ENCODE measurements at regions not wholly inside any gene's neighbourhood (a gene's known extent, or its start where the extent isn't known, plus 50 kb on each side); places are given as distances from the start of the nearest gene placed in this dataset.

GRCh38 chr2:72051971-72052505 lies 95.6 kb downstream of the CYP26B1 start (continued):
- TF ChIP-seq, protein P1, sequence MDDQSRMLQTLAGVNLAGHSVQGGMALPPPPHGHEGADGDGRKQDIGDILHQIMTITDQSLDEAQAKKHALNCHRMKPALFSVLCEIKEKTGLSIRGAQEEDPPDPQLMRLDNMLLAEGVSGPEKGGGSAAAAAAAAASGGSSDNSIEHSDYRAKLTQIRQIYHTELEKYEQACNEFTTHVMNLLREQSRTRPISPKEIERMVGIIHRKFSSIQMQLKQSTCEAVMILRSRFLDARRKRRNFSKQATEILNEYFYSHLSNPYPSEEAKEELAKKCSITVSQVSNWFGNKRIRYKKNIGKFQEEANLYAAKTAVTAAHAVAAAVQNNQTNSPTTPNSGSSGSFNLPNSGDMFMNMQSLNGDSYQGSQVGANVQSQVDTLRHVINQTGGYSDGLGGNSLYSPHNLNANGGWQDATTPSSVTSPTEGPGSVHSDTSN (IDR thresholded peaks at IDR 0.05): no peak
- no peak for TF ChIP-seq RCOR1 (IDR thresholded peaks at IDR 0.05; ENCODE audit: low read length)

- Histone ChIP-seq H3K4me1 (ENCODE audit: control insufficient read depth in 1 of 2, insufficient read depth in 2 of 2, low read depth in 1 of 2, low read length in 1 of 2) (no peaks in the 10 kb centered on the region), H3F3A (replicated peaks; ENCODE audit: insufficient read depth) (no peaks in the 10 kb centered on the region), H3K9me2 (no peaks in the 10 kb centered on the region), H3K4me2 (no peak overlapping the region), H2AFZ (ENCODE audit: low read depth) (no peak overlapping the region), H3K79me2 (ENCODE audit: insufficient read depth) (no peaks in the 10 kb centered on the region), H3K27me3 (ENCODE audit: insufficient read depth) (no peaks in the 10 kb centered on the region), H3K27ac (ENCODE audit: low read depth in 2 of 2, low read length in 1 of 2) (no peak overlapping the region), H4K20me1 (ENCODE audit: insufficient read depth) (no peaks in the 10 kb centered on the region), H3K9me3 (peaks cover 10% of the 10 kb centered on the region; the same call in 1 of the 2 replicates), H3K9ac (no peak overlapping the region), H3K36me3 (replicated peaks in 1 of 2; ENCODE audit: control insufficient read depth in 1 of 2, insufficient read depth in 2 of 2, low read length in 1 of 2) (no peaks in the 10 kb centered on the region), H3K4me3 (ENCODE audit: low read depth in 2 of 2, low read length in 1 of 2) (no peak overlapping the region)
- ChIA-PET POLR2A (no interaction called here), CTCF (interaction anchor here (1.1 kb wide), 1 partner anchor 528 kb away, joined by 3 read pairs; no protein-coding TSS in a partner anchor)
- 30% methylated on average over 2 of the region's 2 CpGs for WGBS (ENCODE audit: low lambda C conversion rate)
- TF ChIP-seq, protein P2, sequence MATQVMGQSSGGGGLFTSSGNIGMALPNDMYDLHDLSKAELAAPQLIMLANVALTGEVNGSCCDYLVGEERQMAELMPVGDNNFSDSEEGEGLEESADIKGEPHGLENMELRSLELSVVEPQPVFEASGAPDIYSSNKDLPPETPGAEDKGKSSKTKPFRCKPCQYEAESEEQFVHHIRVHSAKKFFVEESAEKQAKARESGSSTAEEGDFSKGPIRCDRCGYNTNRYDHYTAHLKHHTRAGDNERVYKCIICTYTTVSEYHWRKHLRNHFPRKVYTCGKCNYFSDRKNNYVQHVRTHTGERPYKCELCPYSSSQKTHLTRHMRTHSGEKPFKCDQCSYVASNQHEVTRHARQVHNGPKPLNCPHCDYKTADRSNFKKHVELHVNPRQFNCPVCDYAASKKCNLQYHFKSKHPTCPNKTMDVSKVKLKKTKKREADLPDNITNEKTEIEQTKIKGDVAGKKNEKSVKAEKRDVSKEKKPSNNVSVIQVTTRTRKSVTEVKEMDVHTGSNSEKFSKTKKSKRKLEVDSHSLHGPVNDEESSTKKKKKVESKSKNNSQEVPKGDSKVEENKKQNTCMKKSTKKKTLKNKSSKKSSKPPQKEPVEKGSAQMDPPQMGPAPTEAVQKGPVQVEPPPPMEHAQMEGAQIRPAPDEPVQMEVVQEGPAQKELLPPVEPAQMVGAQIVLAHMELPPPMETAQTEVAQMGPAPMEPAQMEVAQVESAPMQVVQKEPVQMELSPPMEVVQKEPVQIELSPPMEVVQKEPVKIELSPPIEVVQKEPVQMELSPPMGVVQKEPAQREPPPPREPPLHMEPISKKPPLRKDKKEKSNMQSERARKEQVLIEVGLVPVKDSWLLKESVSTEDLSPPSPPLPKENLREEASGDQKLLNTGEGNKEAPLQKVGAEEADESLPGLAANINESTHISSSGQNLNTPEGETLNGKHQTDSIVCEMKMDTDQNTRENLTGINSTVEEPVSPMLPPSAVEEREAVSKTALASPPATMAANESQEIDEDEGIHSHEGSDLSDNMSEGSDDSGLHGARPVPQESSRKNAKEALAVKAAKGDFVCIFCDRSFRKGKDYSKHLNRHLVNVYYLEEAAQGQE (IDR thresholded peaks at IDR 0.05; ENCODE audit: low read depth, low read length): no peak
- DNase-seq: no peak
Measured at GRCh38 chr2:72051204-72051603, 96.5 kb downstream of the CYP26B1 start.

GRCh38 chr2:72050734-72051133 lies 96.9 kb downstream of the CYP26B1 start:
- Histone ChIP-seq H3K27me3 (ENCODE audit: insufficient read depth) (no peaks in the 10 kb centered on the region), H3K9me3 (peaks cover 10% of the 10 kb centered on the region; the same call in 1 of the 2 replicates), H3K9me2 (no peaks in the 10 kb centered on the region), H4K20me1 (ENCODE audit: insufficient read depth) (no peaks in the 10 kb centered on the region), H3K4me3 (ENCODE audit: low read depth in 2 of 2, low read length in 1 of 2) (no peak overlapping the region), H3K4me1 (ENCODE audit: control insufficient read depth in 1 of 2, insufficient read depth in 2 of 2, low read depth in 1 of 2, low read length in 1 of 2) (no peaks in the 10 kb centered on the region), H3F3A (replicated peaks; ENCODE audit: insufficient read depth) (no peaks in the 10 kb centered on the region), H3K4me2 (no peak overlapping the region), H3K9ac (no peak overlapping the region), H3K79me2 (ENCODE audit: insufficient read depth) (no peaks in the 10 kb centered on the region), H2AFZ (ENCODE audit: low read depth) (no peak overlapping the region), H3K36me3 (replicated peaks in 1 of 2; ENCODE audit: control insufficient read depth in 1 of 2, insufficient read depth in 2 of 2, low read length in 1 of 2) (no peaks in the 10 kb centered on the region), H3K27ac (ENCODE audit: low read depth in 2 of 2, low read length in 1 of 2) (no peak overlapping the region)
- CTCF ChIA-PET: no interaction called here
- WGBS (ENCODE audit: low lambda C conversion rate): 30% methylated on average over 2 of the region's 2 CpGs
- POLR2A ChIA-PET: no interaction called here
- no peak for DNase-seq
- TF ChIP-seq CHD2 (IDR thresholded peaks at IDR 0.05; ENCODE audit: low read length, partially characterized antibody) (no peak), POLR2AphosphoS5 (IDR thresholded peaks at IDR 0.05; ENCODE audit: low read depth, low read length) (no peak), GABPA (IDR thresholded peaks at IDR 0.05; ENCODE audit: low read depth) (no peak), NRF1 (IDR thresholded peaks at IDR 0.05; ENCODE audit: low read depth, low read length) (no peak), MAX (IDR thresholded peaks at IDR 0.05; ENCODE audit: low read depth) (no peak), TEAD4 (IDR thresholded peaks at IDR 0.05; ENCODE audit: borderline replicate concordance, insufficient read depth) (no peak), JUND (IDR thresholded peaks at IDR 0.05) (no peak), RCOR1 (IDR thresholded peaks at IDR 0.05; ENCODE audit: low read length) (no peak), USF2 (IDR thresholded peaks at IDR 0.05; ENCODE audit: borderline replicate concordance, low read depth, low read length) (no peak), MEF2A (IDR thresholded peaks at IDR 0.05; ENCODE audit: borderline replicate concordance, low read depth) (no peak), RXRA (IDR thresholded peaks at IDR 0.05; ENCODE audit: borderline replicate concordance, low read depth) (no peak), SIN3A (IDR thresholded peaks at IDR 0.05; ENCODE audit: borderline replicate concordance, low read depth, low read length) (no peak)
- TF ChIP-seq, protein P3, sequence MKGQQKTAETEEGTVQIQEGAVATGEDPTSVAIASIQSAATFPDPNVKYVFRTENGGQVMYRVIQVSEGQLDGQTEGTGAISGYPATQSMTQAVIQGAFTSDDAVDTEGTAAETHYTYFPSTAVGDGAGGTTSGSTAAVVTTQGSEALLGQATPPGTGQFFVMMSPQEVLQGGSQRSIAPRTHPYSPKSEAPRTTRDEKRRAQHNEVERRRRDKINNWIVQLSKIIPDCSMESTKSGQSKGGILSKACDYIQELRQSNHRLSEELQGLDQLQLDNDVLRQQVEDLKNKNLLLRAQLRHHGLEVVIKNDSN (IDR thresholded peaks at IDR 0.05; ENCODE audit: borderline replicate concordance, low read depth): no peak
- TF ChIP-seq, protein P1 (IDR thresholded peaks at IDR 0.05): no peak

All from SK-N-SH (cell line).